GM23338 (cell line): ENCODE measurements at regions not wholly inside any gene's neighbourhood (a gene's known extent, or its start where the extent isn't known, plus 50 kb on each side); places are given as distances from the start of the nearest gene placed in this dataset.

Source experiments
- CREB1 ChIP-seq: fragments of 250-450 bp; sonication (Bioruptor Pico); IDR thresholded peaks from 2 replicates; pipeline ENCODE4 v1.5.0; 2020; ENCODE audit warnings: low read depth, mild to moderate bottlenecking, moderate library complexity
- CTCF ChIP-seq, 2 experiments: fragments of 200-600 bp in 1 of 2; sonication (generic) in 1 of 2; conservative IDR thresholded peaks; 2 replicates each; pipeline versions ENCODE4 v1.5.1 to v1.6.1; 2016 to 2017; ENCODE audit warnings: antibody characterized with exemption in 2 of 2, low read depth in 2 of 2, mild to moderate bottlenecking in 2 of 2, moderate library complexity in 1 of 2
- EZH2 ChIP-seq: fragments of 200-600 bp; sonication (generic); IDR thresholded peaks from one replicate; pipeline ENCODE4 v1.8.0; 2017; ENCODE audit warnings: antibody characterized with exemption, mild to moderate bottlenecking, low read depth; ENCODE audit not compliant: unreplicated experiment
- EZH2phosphoT487 ChIP-seq: fragments of 200-600 bp; sonication (generic); IDR thresholded peaks from one replicate; pipeline ENCODE4 v1.8.1; 2018; ENCODE audit warnings: antibody characterized with exemption; ENCODE audit not compliant: unreplicated experiment
- JUNB ChIP-seq: IDR thresholded peaks from one replicate; pipeline ENCODE4 v1.6.1; 2016; ENCODE audit warnings: antibody characterized with exemption; ENCODE audit not compliant: unreplicated experiment
- POLR2AphosphoS5 ChIP-seq: IDR thresholded peaks from 2 replicates; pipeline ENCODE4 v1.6.1; 2016; ENCODE audit warnings: antibody characterized with exemption, low read depth
- REST ChIP-seq: IDR thresholded peaks from one replicate; pipeline ENCODE4 v1.6.1; 2018; ENCODE audit warnings: antibody characterized with exemption; ENCODE audit not compliant: unreplicated experiment
- STAT1 ChIP-seq: IDR thresholded peaks from one replicate; pipeline ENCODE4 v1.6.1; 2016; ENCODE audit warnings: antibody characterized with exemption; ENCODE audit not compliant: unreplicated experiment
- TF ChIP-seq, protein P1 (sequence below): IDR thresholded peaks from 2 replicates; pipeline ENCODE4 v1.6.1; 2016; ENCODE audit warnings: antibody characterized with exemption

DNA sequence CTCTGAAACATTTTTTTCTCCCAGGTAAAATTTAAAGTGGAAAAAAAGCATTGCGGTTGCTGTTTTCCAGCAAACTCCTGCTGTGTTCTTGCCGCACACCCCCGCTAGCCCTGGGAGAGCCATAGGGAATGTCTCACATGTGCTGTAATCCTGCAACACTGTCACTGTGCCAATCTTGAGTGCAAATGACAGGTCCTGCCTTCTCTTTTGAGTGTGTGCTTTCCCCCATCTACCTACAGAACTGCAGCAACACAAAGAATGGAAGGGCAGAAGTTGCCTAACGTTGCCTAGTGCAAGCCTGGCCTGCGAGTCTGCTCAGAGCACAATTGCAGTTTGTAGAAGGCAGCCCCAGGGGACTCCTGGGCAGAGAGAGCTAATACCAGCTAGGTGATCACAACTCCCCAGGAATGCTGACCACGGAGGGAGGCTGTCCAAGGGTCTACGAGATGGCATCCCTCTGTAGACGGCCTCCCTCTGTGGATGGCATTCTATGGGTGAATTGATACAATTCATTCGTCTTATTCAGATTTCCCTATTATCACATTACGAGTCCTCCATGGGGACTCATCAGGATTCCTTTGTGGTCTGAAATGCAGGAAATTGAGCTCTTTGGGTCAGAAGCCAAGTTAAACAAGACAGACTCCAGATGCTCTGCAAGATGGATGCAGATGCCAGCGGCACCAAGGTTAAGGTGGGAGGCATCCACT lies 172.6 kb upstream of the S1PR3 start:
- TF ChIP-seq CTCF (conservative IDR thresholded peaks at IDR 0.05; ENCODE audit: low read depth in 2 of 2) (no peak), POLR2AphosphoS5 (no peak), EZH2 (no peak), REST (no peak), STAT1 (no peak), EZH2phosphoT487 (no peak), JUNB (no peak), CREB1 (CRISPR knock-in tag) (no peak)
- TF ChIP-seq, protein P1, sequence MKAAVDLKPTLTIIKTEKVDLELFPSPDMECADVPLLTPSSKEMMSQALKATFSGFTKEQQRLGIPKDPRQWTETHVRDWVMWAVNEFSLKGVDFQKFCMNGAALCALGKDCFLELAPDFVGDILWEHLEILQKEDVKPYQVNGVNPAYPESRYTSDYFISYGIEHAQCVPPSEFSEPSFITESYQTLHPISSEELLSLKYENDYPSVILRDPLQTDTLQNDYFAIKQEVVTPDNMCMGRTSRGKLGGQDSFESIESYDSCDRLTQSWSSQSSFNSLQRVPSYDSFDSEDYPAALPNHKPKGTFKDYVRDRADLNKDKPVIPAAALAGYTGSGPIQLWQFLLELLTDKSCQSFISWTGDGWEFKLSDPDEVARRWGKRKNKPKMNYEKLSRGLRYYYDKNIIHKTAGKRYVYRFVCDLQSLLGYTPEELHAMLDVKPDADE = no peak
